H9 (cell line): ENCODE measurements at regions not wholly inside any gene's neighbourhood (a gene's known extent, or its start where the extent isn't known, plus 50 kb on each side); places are given as distances from the start of the nearest gene placed in this dataset.
A peak's percentile ranks its signal among the peaks of the same experiment; 100 is the strongest.

Experiments
- DNase-seq: peaks from one replicate; pipeline ENCODE4 v3.0.0-alpha.2; 2017
- H2AFZ ChIP-seq: one replicate; pipeline ENCODE4 v1.6.1; 2013; ENCODE audit warnings: mild to moderate bottlenecking, low read length, control low read depth, moderate library complexity
- H2AK5ac ChIP-seq: 2 replicates; pipeline ENCODE4 v1.6.1; 2013; ENCODE audit warnings: low read length, control low read depth, mixed read lengths; ENCODE audit not compliant: insufficient read length
- H2BK120ac ChIP-seq: one replicate; pipeline ENCODE4 v1.6.1; 2013; ENCODE audit warnings: low read depth, mild to moderate bottlenecking, low read length, control low read depth, inconsistent platforms; ENCODE audit not compliant: poor library complexity, severe bottlenecking
- H2BK12ac ChIP-seq: 2 replicates; pipeline ENCODE4 v1.6.1; 2013; ENCODE audit warnings: low read length, control low read depth, mixed read lengths, low read depth; ENCODE audit not compliant: insufficient read length
- H2BK15ac ChIP-seq: 2 replicates; pipeline ENCODE4 v1.6.1; 2013; ENCODE audit warnings: low read depth, low read length, control low read depth
- H2BK20ac ChIP-seq: one replicate; pipeline ENCODE4 v1.6.1; 2013; ENCODE audit warnings: low read depth, mild to moderate bottlenecking, low read length, control low read depth, inconsistent platforms; ENCODE audit not compliant: poor library complexity, severe bottlenecking
- H2BK5ac ChIP-seq: 2 replicates; pipeline ENCODE4 v1.6.1; 2013; ENCODE audit warnings: low read length, control low read depth, mixed read lengths; ENCODE audit not compliant: insufficient read length
- H3K14ac ChIP-seq: 2 replicates; pipeline ENCODE4 v1.6.1; 2013; ENCODE audit warnings: low read length, control low read depth; ENCODE audit not compliant: insufficient read depth
- H3K18ac ChIP-seq: 2 replicates; pipeline ENCODE4 v1.6.1; 2013; ENCODE audit warnings: low read depth, mild to moderate bottlenecking, mixed read lengths, low read length, control low read depth; ENCODE audit not compliant: insufficient read length
- H3K23ac ChIP-seq: 2 replicates; pipeline ENCODE4 v1.6.1; 2013; ENCODE audit warnings: low read length, control low read depth, mixed read lengths, low read depth; ENCODE audit not compliant: insufficient read length
- H3K23me2 ChIP-seq: 2 replicates; pipeline ENCODE4 v1.6.1; 2013; ENCODE audit warnings: low read depth, mild to moderate bottlenecking, mixed read lengths, low read length, control low read depth; ENCODE audit not compliant: insufficient read length, poor library complexity, severe bottlenecking
- H3K27ac ChIP-seq: 2 replicates; pipeline ENCODE4 v1.5.1; 2013; ENCODE audit warnings: low read length, control low read depth, mixed read lengths, low read depth; ENCODE audit not compliant: insufficient read length
- H3K27me3 ChIP-seq: 2 replicates; pipeline ENCODE4 v1.6.1; 2013; ENCODE audit warnings: low read length, control low read depth, inconsistent platforms; ENCODE audit not compliant: insufficient read depth
- H3K4ac ChIP-seq: 2 replicates; pipeline ENCODE4 v1.6.1; 2013; ENCODE audit warnings: low read depth, mild to moderate bottlenecking, control low read depth, inconsistent platforms, low read length, moderate library complexity
- H3K4me1 ChIP-seq: 2 replicates; pipeline ENCODE4 v1.6.1; 2013; ENCODE audit warnings: low read length, control low read depth, inconsistent platforms; ENCODE audit not compliant: insufficient read depth
- H3K4me2 ChIP-seq: 2 replicates; pipeline ENCODE4 v1.6.1; 2013; ENCODE audit warnings: low read length, control low read depth, mixed read lengths; ENCODE audit not compliant: insufficient read length, insufficient read depth
- H3K56ac ChIP-seq: 2 replicates; pipeline ENCODE4 v1.6.1; 2013; ENCODE audit warnings: low read depth, mild to moderate bottlenecking, mixed read lengths, low read length, control low read depth; ENCODE audit not compliant: insufficient read length
- H3K79me1 ChIP-seq: 2 replicates; pipeline ENCODE4 v1.6.1; 2013; ENCODE audit warnings: low read depth, mild to moderate bottlenecking, moderate library complexity, low read length, control low read depth, inconsistent platforms; ENCODE audit not compliant: insufficient read depth, poor library complexity, severe bottlenecking
- H3K79me2 ChIP-seq: 2 replicates; pipeline ENCODE4 v1.6.1; 2013; ENCODE audit warnings: low read length, control low read depth, inconsistent platforms; ENCODE audit not compliant: insufficient read depth
- H3K9ac ChIP-seq: 2 replicates; pipeline ENCODE4 v1.6.1; 2013; ENCODE audit warnings: low read length, control low read depth, mixed read lengths; ENCODE audit not compliant: insufficient read length; ENCODE audit errors: extremely low read depth
- H3K9me3 ChIP-seq: one replicate; pipeline ENCODE4 v1.6.1; 2013; ENCODE audit warnings: low read depth, low read length, inconsistent platforms; ENCODE audit not compliant: control insufficient read depth
- H3T11ph ChIP-seq: one replicate; pipeline ENCODE4 v1.6.1; 2013; ENCODE audit warnings: mild to moderate bottlenecking, low read length, control low read depth, inconsistent platforms
- H4K20me1 ChIP-seq: one replicate; pipeline ENCODE4 v1.6.1; 2013; ENCODE audit not compliant: control insufficient read depth, insufficient read length, insufficient read depth
- H4K5ac ChIP-seq: 2 replicates; pipeline ENCODE4 v1.6.1; 2013; ENCODE audit warnings: low read depth, mild to moderate bottlenecking, mixed read lengths, low read length, control low read depth; ENCODE audit not compliant: insufficient read length
- H4K8ac ChIP-seq: replicated peaks from 2 replicates; pipeline ENCODE4 v1.6.1; 2013; ENCODE audit warnings: low read length, control low read depth, mixed read lengths, low read depth; ENCODE audit not compliant: insufficient read length
- H4K91ac ChIP-seq: 2 replicates; pipeline ENCODE4 v1.6.1; 2013; ENCODE audit warnings: low read depth, mild to moderate bottlenecking, moderate library complexity, mixed read lengths, low read length, control low read depth; ENCODE audit not compliant: insufficient read length
- H3K27ac Mint-ChIP-seq, 3 experiments: 2 replicates in 2 of 3; 3 replicates in 1 of 3; pipeline ENCODE4 v1.8.0; 2020 to 2021; ENCODE audit warnings: mixed read lengths in 3 of 3, mild to moderate bottlenecking in 1 of 3, moderate library complexity in 1 of 3
- H3K27me3 Mint-ChIP-seq: 2 replicates; pipeline ENCODE4 v1.8.0; 2021; ENCODE audit warnings: low read depth, mild to moderate bottlenecking, moderate library complexity, mixed read lengths
- H3K36me3 Mint-ChIP-seq, 3 experiments: 2 replicates in 2 of 3; 3 replicates in 1 of 3; pipeline ENCODE4 v1.8.0; 2020 to 2021; ENCODE audit warnings: low read depth in 3 of 3, mixed read lengths in 3 of 3; ENCODE audit not compliant: insufficient read depth in 1 of 3
- H3K4me1 Mint-ChIP-seq, 2 experiments: 2 replicates each; pipeline ENCODE4 v1.8.0; 2020; ENCODE audit warnings: mixed read lengths in 2 of 2
- H3K4me3 Mint-ChIP-seq, 2 experiments: 2 replicates in 1 of 2; 3 replicates in 1 of 2; pipeline ENCODE4 v1.8.0; 2020 to 2021; ENCODE audit warnings: mild to moderate bottlenecking in 2 of 2, mixed read lengths in 2 of 2, moderate library complexity in 1 of 2
- H3K9me3 Mint-ChIP-seq, 2 experiments: 2 replicates in 1 of 2; 3 replicates in 1 of 2; pipeline ENCODE4 v1.8.0; 2020; ENCODE audit warnings: mild to moderate bottlenecking in 2 of 2, mixed read lengths in 2 of 2, moderate library complexity in 1 of 2
- CTCF ChIP-seq: fragments of 200-600 bp; sonication (generic); conservative IDR thresholded peaks from 3 replicates; pipeline ENCODE4 v1.8.0; 2021; ENCODE audit warnings: antibody characterized with exemption, mild to moderate bottlenecking
- WGBS: extraction: QIAGEN DNeasy Blood & Tissue Kit; methylation state at CpG from one replicate; pipeline ENCODE4 v1.1.7; 2013; ENCODE audit warnings: missing lambda C conversion rate, low lambda C conversion rate, mixed read lengths; ENCODE audit not compliant: insufficient read length; ENCODE audit errors: extremely low coverage; 5-methylcytosine and 5-hydroxymethylcytosine counted together

- Histone ChIP-seq H2BK20ac (no peak overlapping the region), H3K4me2 (no peak overlapping the region), H3K27me3 (no peaks in the 10 kb centered on the region; the same call in 1 of the 2 replicates), H3K18ac (no peak overlapping the region), H3K23me2 (no peaks in the 10 kb centered on the region), H3K9me3 (no peaks in the 10 kb centered on the region), H3K14ac (no peak overlapping the region), H4K20me1 (no peaks in the 10 kb centered on the region), H3K27ac (no peak overlapping the region), H3K4me1 (no peaks in the 10 kb centered on the region), H3K79me1 (no peaks in the 10 kb centered on the region), H4K5ac (no peak overlapping the region), H3K4ac (no peak overlapping the region), H2AFZ (no peak overlapping the region), H4K8ac (no peak overlapping the region), H3K56ac (no peak overlapping the region), H3K79me2 (no peaks in the 10 kb centered on the region), H2BK15ac (no peak overlapping the region), H2BK120ac (no peak overlapping the region), H3T11ph (no peak overlapping the region), H2BK5ac (no peak overlapping the region), H4K91ac (no peak overlapping the region), H3K9ac (no peak overlapping the region), H2BK12ac (no peak overlapping the region), H3K23ac (no peak overlapping the region), H2AK5ac (no peak overlapping the region)
- Mint-ChIP-seq H3K4me3 (no peak overlapping the region; a peak in 1 of 5 replicates), H3K27ac (peak overlapping the region in 2 of 3 experiments; percentile 28 to 83; a peak in 3 of 7 replicates), H3K27me3 (peaks cover 10% of the 10 kb centered on the region; the same call in 1 of the 2 replicates), H3K4me1 (peaks cover 18 to 30% of the 10 kb centered on the region in 2 experiments), H3K36me3 (no peaks in the 10 kb centered on the region), H3K9me3 (no peaks in the 10 kb centered on the region; a peak in 1 of 5 replicates)
- no peak for TF ChIP-seq CTCF
- no CpG with 5 or more reads among the region's 13 CpGs for WGBS
- no peak for DNase-seq
These were observed 269.8 kb downstream of the C16orf95 start for GRCh38 chr16:87047221-87048037.
